GM18868 (cell line): ENCODE measurements at regions not wholly inside any gene's neighbourhood (a gene's known extent, or its start where the extent isn't known, plus 50 kb on each side); places are given as distances from the start of the nearest gene placed in this dataset.

Experiments
- ATAC-seq: cut with Tn5 transposase; IDR thresholded peaks from one replicate; pipeline ENCODE4 v1.9.1; 2021; ENCODE audit warnings: mild to moderate bottlenecking, moderate library complexity; ENCODE audit not compliant: unreplicated experiment

DNA sequence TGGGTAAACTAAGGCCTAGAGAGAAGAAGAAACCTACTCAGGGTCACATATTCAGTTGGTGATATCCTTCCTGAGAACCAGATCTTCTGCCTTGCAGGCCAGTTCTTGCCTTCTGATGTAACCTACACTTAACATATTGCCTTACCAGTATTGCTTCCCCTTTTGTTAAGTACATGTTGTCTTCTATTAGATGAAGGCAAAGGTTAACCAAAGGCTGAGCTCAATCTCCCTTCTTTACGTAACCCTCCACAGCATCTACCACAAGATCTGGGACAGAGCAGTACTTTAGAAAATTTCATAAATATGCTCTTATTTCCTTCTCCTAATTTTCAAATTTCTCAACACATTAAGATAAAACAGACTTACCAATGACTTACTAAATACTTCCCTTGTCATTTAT lies 474.4 kb downstream of the SH2D1A start:
- ATAC-seq: no peak

DNA sequence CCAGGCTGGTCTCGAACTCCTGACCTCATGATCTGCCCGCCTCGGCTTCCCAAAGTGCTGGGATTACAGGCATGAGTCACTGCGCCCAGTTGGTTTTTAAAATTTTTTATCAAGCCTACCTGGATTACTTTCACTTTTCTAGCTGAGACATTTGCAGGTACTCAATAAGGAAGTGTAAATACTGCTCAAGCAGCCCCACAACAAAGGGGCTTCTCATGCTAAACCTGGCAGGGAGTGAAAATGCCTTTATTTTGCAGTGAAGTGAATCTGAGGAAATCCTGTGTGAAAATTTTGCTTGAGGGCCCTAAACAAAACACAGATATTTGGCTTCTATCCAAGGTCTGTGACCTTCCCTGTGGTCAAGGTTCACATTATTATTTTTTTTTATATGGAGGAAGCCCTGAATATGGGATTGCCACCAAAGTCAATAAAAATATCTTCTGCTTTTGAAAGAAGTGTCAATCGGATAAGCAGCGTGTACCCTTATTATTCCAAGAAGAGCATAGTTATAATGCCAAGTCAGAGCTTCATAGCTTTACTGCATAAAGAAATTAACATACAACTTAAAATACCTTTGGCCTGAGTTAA lies 481.0 kb downstream of the SH2D1A start:
- ATAC-seq: no peak

- ATAC-seq: no peak
These were observed 483.6 kb downstream of the SH2D1A start for GRCh38 chrX:124829930-124830329.

GRCh38 chrX:124836786-124837185 lies 482.9 kb upstream of the TEX13C start:
- ATAC-seq: no peak

- ATAC-seq: no peak
These were observed 477.5 kb upstream of the TEX13C start for GRCh38 chrX:124842205-124842604.

DNA sequence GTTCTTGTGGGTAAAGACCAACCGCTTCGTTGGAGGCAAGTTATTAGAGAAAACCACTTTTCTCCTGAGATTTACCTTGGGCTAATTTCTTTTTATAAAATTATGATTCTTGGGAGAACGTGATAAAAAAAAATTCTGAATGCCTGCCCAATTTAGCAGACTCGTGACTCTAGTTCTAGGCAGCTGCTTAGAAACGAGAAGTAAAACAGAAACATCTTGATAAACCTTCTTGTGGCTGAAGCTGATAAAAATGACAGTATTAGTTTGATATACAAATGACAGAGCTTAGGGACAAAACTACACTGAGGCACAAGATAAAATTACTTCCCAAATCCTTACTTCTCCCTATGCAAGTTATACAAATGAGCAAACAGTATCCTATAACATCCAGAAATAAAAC lies 458.9 kb upstream of the TEX13C start:
- no peak for ATAC-seq

DNA sequence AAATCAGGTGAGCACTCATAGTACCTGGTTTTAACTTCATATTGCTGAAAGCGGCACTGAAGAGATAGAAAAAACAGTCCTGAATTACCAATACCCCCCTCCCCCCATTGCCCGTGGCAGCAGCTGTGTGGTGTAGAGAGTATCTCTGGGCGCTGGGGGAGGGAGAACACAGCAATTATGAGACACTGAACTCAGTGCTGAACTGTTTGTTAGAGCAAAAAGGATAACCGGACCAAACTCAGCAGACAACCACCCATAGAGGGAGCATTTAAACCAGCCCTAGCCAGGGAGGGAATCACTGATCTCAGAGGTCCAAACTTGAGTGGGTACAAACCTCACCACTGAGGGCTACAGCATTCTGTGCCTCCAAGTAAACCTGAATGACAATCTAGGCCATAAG lies 457.4 kb upstream of the TEX13C start:
- no peak for ATAC-seq

- ATAC-seq: no peak
These were observed 456.4 kb upstream of the TEX13C start for GRCh38 chrX:124863303-124863702.

DNA sequence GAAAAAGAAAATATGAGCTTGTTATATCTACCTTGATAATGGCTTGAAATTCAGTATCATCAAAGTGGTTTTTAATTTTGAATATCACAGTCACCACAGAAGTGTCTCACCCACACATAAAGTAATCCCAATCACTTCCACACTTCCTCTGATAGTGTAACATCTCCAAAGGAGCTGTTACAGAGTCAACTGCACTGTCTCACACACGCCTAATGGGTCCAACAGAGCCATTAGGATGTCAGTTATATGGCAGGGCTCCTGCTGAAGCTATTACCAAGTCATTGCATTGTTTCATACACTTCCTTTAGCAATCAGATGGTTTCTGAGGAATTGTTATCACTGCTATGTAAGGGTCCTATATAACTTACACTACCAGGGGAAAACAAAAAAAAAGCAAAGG lies 432.1 kb upstream of the TEX13C start:
- no peak for ATAC-seq

DNA sequence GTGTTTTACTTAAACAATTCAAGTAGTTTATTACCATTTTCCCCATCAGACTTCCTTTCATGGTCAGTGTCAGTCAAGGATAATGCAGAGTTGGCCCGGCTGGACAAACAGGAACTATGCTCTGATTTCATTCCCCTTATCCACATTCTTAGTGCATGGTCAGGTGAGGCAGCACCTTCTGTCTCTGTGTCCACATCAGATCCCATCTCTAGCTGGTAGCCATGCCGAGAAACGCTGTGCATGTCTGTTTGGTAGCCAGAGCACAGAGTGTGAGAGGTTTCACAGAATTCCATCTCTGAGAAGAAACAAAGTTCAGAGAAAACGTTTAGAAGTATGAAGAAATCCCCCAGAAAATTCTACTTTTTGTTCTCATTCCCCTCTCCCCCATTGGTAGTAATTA lies 423.7 kb upstream of the TEX13C start:
- no peak for ATAC-seq

GRCh38 chrX:124902953-124903352 lies 416.7 kb upstream of the TEX13C start:
- no peak for ATAC-seq

DNA sequence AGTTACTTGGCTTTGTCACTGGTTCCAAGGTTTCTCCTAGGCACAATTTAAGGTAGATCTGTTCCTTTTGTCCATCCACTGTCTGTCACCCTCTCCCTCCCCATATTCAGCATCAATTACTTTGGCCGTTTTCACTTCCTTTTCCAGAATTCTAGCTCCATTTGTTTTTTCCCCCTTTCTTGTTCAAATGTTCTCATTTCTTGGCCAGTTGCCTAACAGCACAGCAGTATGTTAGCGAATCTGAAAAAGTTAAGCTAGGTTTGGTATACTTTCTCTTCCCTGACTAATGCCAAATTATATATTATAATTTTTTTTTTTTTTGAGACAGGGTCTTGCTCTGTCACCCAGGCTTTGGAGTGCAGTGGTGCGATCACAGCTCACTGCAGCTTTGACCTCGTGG lies 409.1 kb upstream of the TEX13C start:
- ATAC-seq: no peak

DNA sequence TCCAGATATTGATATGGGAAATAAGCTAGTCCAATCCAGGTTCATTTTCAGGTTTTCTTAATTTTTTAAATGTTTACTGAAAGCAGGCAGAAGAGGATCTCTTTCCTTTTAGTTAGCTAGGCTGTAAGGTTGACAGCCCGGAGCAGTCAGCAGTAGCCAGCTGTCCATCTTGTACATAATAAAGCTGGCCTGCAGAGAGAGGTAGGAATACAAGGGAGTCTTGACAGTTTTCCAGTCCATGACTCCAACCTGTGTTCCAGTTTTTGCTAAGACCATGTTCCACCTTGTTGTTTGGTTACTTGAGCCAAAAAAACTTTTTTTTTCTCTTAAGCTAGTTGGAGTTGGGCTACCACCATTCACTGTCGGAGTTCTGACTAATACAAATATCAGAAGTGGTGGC lies 402.7 kb upstream of the TEX13C start:
- no peak for ATAC-seq

GRCh38 chrX:124925681-124926080 lies 394.0 kb upstream of the TEX13C start:
- no peak for ATAC-seq

DNA sequence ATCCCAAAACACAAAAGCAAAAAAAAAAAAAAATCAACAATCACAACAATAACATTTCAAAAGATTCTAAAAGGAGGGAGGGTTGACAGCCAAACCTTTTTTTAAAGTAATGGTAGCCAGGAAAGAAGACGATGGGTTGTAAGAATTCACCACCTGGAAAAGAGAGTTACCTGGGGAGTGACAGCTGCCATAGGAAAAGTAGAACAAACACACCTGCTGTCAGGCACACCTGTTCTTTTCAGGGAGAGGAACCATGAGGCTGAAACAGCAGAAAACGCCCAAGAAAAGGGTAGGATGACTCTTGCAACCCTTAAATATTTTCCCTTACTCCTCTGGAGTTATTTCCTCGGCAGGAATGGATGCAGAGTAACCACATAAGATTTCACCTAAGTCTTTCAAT lies 388.4 kb upstream of the TEX13C start:
- ATAC-seq: no peak

DNA sequence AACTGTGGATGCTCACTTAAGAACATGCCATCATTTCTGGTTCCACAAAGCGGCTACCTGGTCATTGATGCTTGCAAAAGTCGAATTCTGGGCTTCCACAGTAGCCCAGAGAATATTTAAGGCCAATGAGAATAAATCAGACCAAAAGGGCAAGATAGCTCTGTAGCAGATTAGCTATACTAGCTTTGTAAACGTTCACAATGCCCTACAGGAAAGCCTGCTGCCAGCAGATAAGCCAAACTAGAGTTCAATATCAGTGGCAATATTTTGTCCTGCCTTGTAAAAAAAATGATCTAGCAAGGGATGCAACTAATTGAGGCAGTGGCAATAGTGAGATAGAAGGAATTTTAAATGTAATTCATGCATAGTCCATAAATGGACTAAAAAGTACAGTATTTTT lies 387.7 kb upstream of the TEX13C start:
- no peak for ATAC-seq

GRCh38 chrX:124938715-124939114 lies 381.0 kb upstream of the TEX13C start:
- no peak for ATAC-seq

- ATAC-seq: no peak
These were observed 379.1 kb upstream of the TEX13C start for GRCh38 chrX:124940531-124940930.

GRCh38 chrX:124954402-124954801 lies 365.3 kb upstream of the TEX13C start:
- no peak for ATAC-seq

GRCh38 chrX:124960454-124960853 lies 359.2 kb upstream of the TEX13C start:
- no peak for ATAC-seq

GRCh38 chrX:124963717-124964116 lies 356.0 kb upstream of the TEX13C start, which contains the start of gene TENM1:
Gene TENM1, minus strand, starts transcription at chrX:124963817.
- ATAC-seq: no peak

DNA sequence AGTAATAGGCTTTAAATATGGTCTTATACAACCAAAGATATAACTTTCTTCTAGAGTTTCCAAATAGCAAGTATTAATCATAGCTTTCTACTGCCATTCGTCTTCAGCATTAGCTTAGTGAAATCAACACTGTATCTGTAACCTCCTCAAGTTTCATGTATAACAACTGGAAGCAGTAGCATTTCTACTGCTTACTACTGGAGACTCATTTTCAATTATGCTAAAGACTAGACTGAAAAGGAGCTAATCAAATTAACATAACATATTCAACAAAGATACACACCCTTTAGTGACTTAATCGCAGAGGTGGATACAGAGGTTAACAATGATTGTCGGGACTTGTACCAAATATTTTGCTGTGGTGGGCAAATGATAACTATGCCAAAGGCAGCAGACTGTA lies 344.2 kb upstream of the TEX13C start:
- no peak for ATAC-seq

GRCh38 chrX:124981420-124981819 lies 338.3 kb upstream of the TEX13C start:
- ATAC-seq: no peak
